ENCODE measurements at regions not wholly inside any gene's neighbourhood (a gene's known extent, or its start where the extent isn't known, plus 50 kb on each side); places are given as distances from the start of the nearest gene placed in this dataset.
"Not testable (repeated sequence)": the region's sequence is repeated elsewhere in the genome, so short reads cannot be mapped to it uniquely, and the experiment has no call there.

DNA sequence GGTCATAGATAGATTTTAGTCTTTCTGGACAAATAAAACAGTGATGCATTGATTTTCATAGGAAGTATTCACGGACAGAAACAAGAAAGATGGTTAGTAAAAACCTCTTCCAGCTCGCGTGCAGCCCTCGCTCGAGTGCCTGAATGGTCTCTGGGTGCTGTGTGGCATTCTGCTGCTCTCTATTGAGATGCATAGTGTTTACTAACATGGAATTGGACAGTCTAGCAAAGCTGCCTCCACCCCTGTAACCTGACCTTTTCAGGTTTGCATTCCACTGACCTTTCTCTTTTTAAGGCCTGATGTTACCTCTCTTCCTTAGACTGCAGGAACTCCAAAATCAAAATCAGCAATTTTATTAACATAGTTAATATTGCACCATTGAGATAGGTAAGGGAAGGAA is 643.4 kb downstream of the JRKL start:
- no peak for FAIRE-seq

DNA sequence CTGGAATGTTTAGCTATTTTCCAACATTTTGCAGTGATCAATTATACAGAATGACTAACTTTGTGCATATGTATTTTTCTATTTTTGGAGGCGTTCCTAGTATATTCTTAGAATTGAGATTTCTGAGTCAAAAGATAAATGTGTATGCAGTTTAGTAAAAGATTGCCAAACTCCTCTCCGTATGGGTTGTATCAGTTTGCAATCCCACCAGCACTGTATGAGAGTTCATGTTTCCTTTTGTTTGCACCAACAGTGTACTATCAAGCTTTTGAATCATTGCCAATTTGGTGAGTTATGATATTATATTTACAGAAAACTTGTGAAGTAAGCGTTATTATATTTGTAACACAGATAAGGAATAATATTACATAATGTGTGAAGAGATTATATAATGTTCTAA is 658.7 kb downstream of the JRKL start:
- FAIRE-seq = no peak

GRCh38 chr11:97060184-97060583 is 670.4 kb downstream of the JRKL start:
- FAIRE-seq = no peak

DNA sequence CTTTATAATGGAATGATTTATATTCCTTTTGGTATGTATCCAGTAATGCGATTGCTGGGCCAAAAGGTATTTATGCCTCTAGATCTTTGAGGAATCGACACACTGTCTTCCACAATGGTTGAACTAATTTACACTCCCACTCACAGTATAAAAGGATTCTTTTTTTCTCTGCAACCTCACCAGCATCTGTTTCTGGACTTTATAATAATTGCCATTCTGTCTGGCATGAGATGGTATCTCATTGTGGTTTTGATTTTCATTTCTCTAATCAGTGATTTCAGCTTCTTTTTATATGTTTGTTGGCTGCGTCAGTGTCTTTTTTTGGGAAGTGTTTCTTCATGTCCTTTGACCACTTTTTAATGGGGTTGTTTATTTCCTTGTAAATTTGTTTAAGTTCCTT is 679.3 kb downstream of the JRKL start:
- no peak for FAIRE-seq

- FAIRE-seq = no peak
Measured at GRCh38 chr11:97072420-97072819, 682.6 kb downstream of the JRKL start.

DNA sequence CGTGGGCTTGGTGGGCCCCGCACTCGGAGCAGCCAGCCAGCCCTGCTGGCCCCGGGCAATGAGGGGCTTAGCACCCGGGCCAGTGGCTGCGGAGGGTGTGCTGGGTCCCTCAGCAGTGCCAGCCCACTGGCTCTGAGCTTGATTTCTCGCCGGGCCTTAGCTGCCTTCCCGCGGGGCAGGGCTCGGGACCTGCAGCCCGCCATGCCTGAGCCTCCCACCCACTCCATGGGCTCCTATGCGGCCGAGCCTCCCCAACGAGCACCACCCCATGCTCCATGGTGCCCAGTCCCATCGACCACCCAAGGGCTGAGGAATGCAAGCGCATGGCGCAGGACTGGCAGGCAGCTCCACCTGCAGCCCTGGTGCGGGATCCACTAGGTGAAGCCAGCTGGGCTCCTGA is 686.9 kb downstream of the JRKL start:
- FAIRE-seq = not testable (repeated sequence)

- FAIRE-seq = no peak
Measured at GRCh38 chr11:97078443-97078842, 688.6 kb downstream of the JRKL start.

GRCh38 chr11:97079244-97079643 is 689.4 kb downstream of the JRKL start:
- no peak for FAIRE-seq

DNA sequence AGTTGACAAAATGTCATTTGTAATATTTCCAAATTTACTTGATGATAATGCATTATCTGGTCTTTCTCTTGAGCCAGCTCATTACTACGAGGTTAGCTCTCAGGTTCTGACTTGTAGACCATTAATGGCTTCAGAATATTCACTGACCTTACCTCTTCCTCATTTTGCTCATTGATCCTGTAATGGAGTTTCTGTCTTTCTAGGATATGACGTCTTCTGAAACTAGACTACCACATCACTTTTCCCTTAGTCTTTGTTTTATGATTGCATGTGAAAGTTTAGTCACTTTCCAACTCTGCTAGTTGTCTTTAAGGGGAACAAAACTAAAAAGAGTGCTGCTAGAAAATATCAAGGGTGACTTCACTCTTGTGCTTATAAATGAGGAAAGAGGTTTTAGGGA is 697.6 kb downstream of the JRKL start:
- no peak for FAIRE-seq

GRCh38 chr11:97092823-97093222 is 703.0 kb downstream of the JRKL start:
- FAIRE-seq = no peak

DNA sequence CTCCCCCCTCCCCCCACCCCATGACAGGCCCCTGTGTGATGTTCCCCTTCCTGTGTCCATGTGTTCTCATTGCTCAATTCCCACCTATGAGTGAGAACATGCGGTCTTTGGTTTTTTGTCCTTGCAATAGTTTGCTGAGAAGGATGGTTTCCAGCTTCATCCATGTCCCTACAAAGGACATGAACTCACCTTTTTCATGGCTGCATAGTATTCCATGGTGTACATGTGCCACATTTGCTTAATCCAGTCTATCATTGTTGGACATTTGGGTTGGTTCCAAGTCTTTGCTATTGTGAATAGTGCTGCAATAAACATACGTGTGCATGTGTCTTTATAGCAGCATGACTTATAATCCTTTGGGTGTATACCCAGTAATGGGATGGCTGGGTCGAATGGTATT is 712.4 kb downstream of the JRKL start:
- not testable (repeated sequence) for FAIRE-seq

GRCh38 chr11:97107604-97108003 is 717.8 kb downstream of the JRKL start:
- FAIRE-seq = no peak

DNA sequence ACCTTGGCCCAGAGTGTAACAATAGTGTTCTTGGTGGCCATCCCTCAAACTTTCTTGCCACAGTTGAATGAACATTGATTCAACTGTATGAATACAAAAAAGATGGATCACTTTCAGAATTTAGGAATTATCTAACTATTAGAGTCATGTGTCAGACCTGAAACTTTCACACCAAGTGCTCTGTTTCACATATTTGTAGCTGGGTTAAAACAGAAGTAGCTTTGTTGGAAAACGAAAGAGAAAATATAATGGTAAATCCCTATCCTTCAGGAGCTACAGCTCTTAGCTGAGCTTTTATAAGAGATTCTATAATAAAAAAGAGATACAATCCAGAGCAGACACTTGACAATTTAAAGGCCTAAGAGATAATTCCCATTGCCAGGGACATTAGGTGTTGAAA is 719.3 kb downstream of the JRKL start:
- FAIRE-seq = no peak

GRCh38 chr11:97110376-97110775 is 720.6 kb downstream of the JRKL start:
- FAIRE-seq = no peak

DNA sequence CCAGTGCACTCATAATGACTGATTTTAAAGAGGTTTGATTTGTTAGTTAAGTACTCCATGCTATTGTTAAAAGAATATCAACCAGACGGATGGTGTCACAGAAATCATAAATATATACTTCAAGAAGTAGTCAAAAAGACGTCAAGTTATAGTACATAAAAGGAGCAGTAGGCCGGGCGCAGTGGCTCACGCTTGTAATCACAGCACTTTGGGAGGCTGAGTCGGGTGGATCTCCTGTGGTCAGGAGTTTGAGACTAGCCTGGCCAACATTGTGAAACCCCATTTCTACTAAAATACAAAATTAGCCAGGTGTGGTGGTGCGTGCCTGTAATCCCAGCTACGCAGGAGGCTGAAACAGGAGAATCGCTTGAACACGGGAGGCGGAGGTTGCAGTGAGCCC is 721.7 kb downstream of the JRKL start:
- FAIRE-seq = no peak

GRCh38 chr11:97118614-97119200 is 728.9 kb downstream of the JRKL start:
- no peak for FAIRE-seq

GRCh38 chr11:97123237-97123636 is 733.4 kb downstream of the JRKL start:
- no peak for FAIRE-seq

GRCh38 chr11:97136067-97136466 is 746.3 kb downstream of the JRKL start:
- FAIRE-seq = no peak

GRCh38 chr11:97140885-97141494 is 751.2 kb downstream of the JRKL start:
- no peak for FAIRE-seq

DNA sequence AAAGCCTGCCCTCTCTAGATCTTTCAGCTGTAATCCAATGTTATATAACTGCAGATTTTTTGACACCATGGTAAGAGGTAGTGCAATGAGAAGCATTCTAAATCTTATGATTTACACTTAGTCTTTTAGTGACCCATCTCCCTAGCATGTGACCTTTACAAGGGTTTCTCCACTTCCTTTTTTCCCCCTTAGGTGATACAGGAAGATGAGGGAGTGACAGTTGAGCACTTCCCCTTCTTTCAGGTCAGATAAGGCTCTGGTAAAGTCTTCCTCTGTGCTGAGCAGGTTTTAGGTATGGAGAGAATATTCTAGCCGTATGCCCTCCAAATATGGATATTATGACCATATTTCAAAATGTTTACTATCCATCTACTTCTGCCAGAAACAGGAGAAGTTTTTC is 753.6 kb downstream of the JRKL start:
- no peak for FAIRE-seq

DNA sequence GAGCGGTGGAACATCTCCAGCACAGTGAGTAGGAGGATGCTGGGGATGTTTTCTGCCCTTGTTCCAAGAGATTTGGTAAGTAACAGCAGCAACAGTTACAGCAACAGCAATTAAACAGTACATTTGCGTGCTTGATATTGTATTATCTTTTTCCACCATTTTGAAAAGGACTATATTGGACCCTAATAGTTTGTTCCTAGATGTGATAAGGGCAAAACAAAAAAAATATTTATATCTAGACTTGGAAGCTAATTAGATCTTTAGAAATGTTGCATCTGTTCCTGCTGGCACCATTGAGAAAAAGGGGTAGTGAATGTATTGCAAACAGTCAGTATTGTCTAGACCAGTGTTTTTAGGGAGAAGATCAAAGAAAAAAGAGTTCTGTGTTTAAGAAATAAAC is 759.9 kb downstream of the JRKL start:
- no peak for FAIRE-seq

DNA sequence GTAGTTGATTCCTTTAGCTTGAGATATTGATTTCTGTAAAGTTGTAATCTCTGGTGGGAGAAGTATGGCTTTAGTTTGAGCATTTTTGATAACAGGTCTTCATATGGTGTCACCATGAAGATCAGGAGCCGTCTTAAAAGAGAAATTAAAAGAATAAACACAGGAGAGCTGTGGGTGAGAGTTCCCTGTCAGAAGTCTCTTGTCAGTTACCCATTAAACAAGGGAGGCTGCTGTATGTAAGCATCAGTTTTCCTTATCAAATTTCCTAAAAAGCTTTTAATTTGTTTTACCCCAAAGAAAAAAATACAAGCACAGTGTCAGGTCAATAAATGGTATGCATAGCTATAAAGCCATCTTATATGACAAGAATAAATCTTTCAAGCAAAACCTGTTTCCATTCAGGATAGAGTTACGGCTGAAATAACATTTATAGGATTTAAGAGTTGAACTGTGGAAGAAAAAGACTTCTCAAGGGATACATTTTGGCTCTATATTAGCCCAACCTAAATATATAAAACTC is 767.5 kb downstream of the JRKL start:
- FAIRE-seq = no peak

GRCh38 chr11:97158243-97158642 is 768.4 kb downstream of the JRKL start:
- no peak for FAIRE-seq

- no peak for FAIRE-seq
Measured at GRCh38 chr11:97163631-97164191, 773.9 kb downstream of the JRKL start.
